NCI-H1092 treated with DMSO at 0.1 percent for 48 hours (cell line): ENCODE measurements at regions not wholly inside any gene's neighbourhood (a gene's known extent, or its start where the extent isn't known, plus 50 kb on each side); places are given as distances from the start of the nearest gene placed in this dataset.

Experiments used
- DNase-seq: peaks from one replicate; lab custom pipeline; 2025; lab: John Stamatoyannopoulos, UW

DNA sequence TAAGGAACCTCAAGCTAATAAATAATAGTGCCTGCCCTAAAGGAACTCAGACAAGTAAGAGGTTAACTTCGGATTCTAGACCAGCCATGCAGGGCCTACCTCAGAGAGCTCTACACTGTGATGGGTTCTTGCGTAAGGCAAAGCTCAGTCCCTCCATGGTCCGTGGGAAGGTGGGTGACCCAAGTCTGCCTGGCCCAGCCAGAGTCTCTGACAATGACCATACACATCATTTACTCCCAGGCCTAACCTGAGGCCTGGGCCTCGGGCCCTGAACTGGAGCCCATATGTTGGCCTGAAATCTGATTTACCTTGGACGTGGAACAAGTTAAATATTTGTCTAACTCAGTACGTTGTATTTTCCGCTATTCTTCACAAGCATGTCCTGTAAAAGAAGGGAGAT is 55.1 kb downstream of the TMEM174 start:
- no peak for DNase-seq
